ENCODE measurements at regions not wholly inside any gene's neighbourhood (a gene's known extent, or its start where the extent isn't known, plus 50 kb on each side); places are given as distances from the start of the nearest gene placed in this dataset.
A peak's percentile ranks its signal among the peaks of the same experiment; 100 is the strongest.

DNA sequence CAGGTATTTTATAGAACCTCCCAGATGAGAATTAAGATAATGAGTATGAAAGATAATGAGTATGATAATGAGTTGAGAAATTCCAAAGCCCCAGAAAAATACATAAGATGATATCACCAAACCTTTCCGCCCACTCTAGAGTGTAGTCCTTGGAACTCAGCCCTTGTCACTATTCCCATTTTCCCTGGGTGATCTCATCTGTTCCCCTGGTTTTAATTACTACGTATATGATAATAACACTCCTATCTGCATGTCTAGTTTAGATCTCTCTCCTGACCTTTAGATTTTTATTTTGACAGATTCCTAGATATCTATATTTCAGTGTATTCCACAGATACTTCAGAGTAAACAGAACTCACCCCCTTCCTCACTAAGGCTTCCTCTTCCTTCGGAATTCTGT is 51.0 kb upstream of the ASIP start:
- no peak overlapping the region for H3K4me3 ChIP-seq (ENCODE audit: low read depth, low read length)
- TF ChIP-seq, protein P1, sequence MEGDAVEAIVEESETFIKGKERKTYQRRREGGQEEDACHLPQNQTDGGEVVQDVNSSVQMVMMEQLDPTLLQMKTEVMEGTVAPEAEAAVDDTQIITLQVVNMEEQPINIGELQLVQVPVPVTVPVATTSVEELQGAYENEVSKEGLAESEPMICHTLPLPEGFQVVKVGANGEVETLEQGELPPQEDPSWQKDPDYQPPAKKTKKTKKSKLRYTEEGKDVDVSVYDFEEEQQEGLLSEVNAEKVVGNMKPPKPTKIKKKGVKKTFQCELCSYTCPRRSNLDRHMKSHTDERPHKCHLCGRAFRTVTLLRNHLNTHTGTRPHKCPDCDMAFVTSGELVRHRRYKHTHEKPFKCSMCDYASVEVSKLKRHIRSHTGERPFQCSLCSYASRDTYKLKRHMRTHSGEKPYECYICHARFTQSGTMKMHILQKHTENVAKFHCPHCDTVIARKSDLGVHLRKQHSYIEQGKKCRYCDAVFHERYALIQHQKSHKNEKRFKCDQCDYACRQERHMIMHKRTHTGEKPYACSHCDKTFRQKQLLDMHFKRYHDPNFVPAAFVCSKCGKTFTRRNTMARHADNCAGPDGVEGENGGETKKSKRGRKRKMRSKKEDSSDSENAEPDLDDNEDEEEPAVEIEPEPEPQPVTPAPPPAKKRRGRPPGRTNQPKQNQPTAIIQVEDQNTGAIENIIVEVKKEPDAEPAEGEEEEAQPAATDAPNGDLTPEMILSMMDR (IDR thresholded peaks at IDR 0.05; ENCODE audit: borderline replicate concordance, insufficient read depth, low read depth, low read length), result no peak

DNA sequence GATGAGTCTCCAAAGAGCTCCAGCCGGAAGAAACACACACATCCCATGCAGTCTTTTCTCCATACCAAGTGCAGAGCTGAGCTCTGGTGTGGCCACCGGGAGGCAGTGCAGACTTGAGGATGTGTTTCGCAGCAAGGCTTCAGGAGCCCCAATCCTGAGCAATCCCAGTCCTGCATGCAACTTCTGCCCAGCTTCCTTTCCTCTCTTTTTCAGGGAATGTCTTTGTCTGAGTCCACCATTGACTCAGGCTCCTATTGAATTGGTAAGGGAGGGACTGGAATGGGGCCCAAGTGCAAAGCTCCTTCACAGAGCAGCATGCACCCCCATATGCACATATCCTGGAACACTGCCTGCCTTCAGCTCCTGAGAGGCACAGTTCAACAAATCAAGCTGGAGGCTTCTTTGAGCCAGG is 50.5 kb upstream of the ASIP start:
- TF ChIP-seq, protein P1 (IDR thresholded peaks at IDR 0.05; ENCODE audit: borderline replicate concordance, insufficient read depth, low read depth, low read length), result peak; percentile 77
- H3K4me3 ChIP-seq (ENCODE audit: low read depth, low read length), result no peak overlapping the region

All from GM12875 (cell line).